GM12874 (cell line): ENCODE measurements at regions not wholly inside any gene's neighbourhood (a gene's known extent, or its start where the extent isn't known, plus 50 kb on each side); places are given as distances from the start of the nearest gene placed in this dataset.

Experiments
- TF ChIP-seq, protein P1 (sequence below): IDR thresholded peaks from 2 replicates; pipeline ENCODE4 v1.5.1; 2011; ENCODE audit warnings: low read depth, mild to moderate bottlenecking, control low read depth, low read length, moderate library complexity; ENCODE audit not compliant: insufficient read depth

DNA sequence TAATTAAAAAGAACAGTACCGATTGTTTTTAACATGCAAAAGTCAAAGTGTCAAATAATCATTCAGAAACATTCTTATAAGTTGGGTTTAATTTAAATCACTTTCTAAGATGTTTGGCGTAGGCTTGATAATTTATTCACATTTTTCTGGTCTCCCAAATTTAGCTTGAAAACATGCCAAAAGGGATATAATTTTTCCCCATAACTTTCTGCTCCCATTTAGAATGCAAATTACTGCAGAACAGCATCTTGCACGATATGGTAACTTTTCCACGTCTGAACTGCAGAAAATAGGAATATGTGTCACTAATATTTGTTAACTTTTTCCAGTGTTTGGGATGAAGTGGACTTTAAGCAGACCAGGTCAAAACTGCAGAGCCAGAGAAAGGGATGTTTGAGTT lies 1592.4 kb upstream of the SEL1L start:
- TF ChIP-seq, protein P1, sequence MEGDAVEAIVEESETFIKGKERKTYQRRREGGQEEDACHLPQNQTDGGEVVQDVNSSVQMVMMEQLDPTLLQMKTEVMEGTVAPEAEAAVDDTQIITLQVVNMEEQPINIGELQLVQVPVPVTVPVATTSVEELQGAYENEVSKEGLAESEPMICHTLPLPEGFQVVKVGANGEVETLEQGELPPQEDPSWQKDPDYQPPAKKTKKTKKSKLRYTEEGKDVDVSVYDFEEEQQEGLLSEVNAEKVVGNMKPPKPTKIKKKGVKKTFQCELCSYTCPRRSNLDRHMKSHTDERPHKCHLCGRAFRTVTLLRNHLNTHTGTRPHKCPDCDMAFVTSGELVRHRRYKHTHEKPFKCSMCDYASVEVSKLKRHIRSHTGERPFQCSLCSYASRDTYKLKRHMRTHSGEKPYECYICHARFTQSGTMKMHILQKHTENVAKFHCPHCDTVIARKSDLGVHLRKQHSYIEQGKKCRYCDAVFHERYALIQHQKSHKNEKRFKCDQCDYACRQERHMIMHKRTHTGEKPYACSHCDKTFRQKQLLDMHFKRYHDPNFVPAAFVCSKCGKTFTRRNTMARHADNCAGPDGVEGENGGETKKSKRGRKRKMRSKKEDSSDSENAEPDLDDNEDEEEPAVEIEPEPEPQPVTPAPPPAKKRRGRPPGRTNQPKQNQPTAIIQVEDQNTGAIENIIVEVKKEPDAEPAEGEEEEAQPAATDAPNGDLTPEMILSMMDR, result no peak

GRCh38 chr14:83128783-83129182 lies 1595.1 kb upstream of the SEL1L start:
- TF ChIP-seq, protein P1, result no peak

- TF ChIP-seq, protein P1, result no peak
These were observed 1595.8 kb upstream of the SEL1L start for GRCh38 chr14:83129496-83129895.

DNA sequence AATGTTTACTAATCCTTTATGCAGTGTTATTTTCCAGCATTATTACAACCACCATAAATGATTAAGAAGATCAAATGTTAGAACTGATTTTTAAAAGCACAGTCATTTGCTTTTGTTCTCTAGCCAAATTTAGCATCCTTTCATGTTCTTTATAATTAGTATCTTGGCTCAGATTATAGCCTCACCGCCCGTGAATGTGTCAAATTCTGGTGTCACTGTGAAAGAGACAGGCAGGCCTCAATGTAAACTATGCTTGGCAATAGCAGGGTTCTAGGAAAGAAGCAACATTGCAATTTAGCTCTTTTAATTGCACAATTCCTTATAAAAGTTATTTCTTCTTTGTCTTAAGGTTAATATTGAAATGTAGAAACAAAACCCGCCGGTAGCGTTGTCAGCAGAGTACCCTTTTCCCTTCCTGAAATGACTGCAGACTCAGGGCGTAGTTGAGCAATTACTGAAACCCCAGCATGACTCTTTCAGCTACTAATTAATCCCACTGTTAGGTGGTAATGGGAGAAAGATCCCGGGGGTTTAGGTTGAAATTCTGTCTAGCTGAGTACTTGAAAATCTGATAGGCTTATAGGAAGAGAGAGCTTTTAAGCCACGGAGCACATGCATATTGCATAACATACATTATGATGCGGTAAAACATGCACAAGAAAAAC lies 1600.5 kb upstream of the SEL1L start:
- TF ChIP-seq, protein P1, result no peak

- TF ChIP-seq, protein P1, result no peak
These were observed 1607.1 kb upstream of the SEL1L start for GRCh38 chr14:83140756-83141155.

DNA sequence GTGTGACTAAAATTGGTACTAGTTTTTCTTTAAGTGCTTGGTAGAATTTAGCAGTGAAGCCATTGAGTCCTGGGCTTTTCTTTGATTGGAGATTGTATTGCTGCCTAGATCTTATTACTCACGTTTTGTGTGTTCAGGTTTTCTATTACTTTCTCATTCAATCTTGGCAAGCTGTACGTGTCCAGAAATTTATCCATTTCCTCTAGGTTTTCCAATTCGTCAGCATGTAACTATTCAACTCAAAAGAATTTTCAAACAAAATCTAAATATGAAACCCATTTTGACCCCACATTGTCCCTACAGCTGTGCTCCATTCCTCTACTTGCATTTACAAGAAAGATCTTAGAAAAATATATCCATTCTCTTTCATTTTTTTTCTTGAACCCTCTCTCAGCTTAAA lies 1613.4 kb upstream of the SEL1L start:
- TF ChIP-seq, protein P1, result no peak

DNA sequence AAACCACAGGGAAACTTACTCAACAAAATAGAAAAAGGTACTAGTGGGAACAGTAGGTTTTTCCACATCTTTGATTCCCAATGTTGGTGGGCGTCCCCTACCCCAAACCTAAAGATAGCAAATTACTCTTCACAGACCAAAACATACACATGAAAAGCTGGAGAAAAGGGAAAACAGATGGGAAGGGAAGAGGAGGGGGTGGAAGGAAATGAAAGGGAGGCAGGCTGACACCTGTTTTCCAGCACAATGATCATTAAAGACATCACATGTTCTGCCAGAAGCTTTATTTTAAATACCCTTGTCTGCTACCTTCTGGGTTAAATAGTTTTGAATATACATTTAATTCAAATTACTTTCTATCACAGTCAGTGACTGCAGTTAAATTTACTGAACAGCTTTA lies 1617.9 kb upstream of the SEL1L start:
- TF ChIP-seq, protein P1, result no peak
